HG02885 (cell line): ENCODE measurements at regions not wholly inside any gene's neighbourhood (a gene's known extent, or its start where the extent isn't known, plus 50 kb on each side); places are given as distances from the start of the nearest gene placed in this dataset.
"Not testable (repeated sequence)": the region's sequence is repeated elsewhere in the genome, so short reads cannot be mapped to it uniquely, and the experiment has no call there.

Experiments used
- ATAC-seq: cut with Tn5 transposase; IDR thresholded peaks from one replicate; pipeline ENCODE4 v1.9.1; 2021; ENCODE audit warnings: mild to moderate bottlenecking; ENCODE audit not compliant: unreplicated experiment, poor library complexity

DNA sequence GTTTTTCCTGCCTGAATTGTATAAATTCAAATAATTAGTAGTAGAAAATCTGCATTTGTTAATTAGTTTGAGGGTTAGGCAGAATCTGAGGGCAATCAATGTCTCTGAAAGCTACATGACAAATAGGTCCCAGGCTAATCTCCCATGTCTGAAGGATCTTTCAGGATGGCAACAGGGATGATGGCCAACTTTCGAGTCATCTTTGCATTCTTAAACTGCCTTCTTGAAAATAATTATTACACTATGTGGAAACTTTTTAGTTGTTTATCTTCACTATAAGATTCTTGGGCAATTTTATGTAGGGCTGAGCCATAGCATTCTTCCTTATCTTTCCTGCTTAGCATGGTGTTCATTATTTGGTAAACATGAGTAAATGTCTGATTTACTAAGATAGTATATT, 490.3 kb upstream of the EPHA5 start:
- no peak for ATAC-seq

DNA sequence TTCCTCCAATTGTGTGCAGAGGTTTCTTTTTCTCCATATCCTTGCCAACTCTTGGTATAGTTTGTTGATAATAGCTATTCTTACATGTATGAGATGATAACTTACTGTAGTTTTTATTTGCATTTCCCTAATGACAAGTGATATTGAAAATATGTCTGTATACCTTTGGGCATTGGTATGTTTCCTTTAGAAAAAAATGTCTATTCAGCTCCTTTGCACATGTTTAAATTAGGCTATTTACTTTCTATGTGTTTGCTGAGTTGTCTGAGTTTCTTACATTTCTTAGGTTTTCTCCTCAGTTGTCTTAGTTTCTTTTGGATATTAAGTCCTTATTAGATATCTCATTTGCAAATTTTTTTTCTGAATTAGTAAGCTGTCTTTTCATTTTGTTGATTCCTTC, 487.3 kb upstream of the EPHA5 start:
- no peak for ATAC-seq

DNA sequence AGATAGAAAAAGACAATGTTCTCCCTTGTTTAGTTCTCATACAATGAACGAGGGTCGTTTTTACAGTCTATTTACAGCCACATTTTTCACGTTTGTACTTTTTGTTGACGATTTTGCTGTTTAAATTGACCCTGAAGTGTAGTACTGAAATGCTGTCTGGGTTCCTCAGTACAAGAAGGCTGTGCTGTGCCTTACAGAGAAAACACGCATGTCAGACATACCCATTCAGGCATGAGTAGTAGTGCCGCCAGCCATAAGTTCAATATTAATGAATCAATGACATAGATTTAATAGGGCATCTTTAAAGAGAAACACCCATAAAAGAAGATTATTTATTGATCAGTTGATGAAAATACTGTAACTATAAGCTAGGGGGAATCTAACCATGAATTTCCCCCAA, 459.8 kb upstream of the EPHA5 start:
- no peak for ATAC-seq

DNA sequence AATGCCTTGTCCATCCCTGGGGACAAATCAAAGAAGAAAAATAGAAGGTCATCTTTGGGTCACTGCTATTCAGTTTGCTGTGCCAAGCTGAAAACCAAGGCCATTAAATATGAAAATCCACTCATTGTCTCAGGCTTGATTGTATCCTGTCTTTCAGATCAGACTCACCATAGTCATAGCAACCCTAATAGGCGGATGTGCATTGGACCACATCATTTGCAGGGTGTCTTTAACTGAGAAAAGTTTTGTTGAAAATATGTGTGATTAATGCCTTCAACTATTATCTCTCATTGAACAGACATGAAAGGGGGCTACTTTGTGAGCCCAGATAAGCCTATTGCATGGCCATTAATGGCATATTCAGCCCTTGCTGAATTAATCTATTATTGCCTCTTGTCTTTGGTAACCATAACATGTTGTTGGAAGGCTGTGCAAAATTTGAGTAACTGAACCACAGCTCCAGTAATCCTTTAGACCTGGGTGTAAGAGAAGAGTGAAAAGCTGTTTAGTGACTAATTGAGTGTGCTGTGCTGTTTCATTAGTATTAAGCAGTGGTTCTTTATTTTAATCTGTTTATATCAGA, 453.6 kb upstream of the EPHA5 start:
- no peak for ATAC-seq

DNA sequence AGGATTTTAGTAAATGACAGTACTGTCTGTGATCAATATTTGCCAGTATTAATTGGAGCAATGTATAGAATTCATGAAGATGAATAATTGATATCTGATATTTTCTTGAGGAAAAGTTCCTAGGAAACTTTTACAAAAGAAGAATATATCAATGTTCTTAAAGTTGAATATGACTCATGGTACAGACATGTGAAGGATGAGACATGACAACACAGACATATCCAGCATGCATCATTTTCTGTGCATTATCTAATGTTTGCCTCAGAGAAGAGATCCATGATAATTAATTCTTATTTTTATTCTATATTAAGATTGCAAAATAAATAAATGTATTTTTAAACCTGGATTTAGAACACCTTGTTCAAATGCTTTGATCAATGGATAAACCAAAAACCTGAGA, 452.9 kb upstream of the EPHA5 start:
- no peak for ATAC-seq

DNA sequence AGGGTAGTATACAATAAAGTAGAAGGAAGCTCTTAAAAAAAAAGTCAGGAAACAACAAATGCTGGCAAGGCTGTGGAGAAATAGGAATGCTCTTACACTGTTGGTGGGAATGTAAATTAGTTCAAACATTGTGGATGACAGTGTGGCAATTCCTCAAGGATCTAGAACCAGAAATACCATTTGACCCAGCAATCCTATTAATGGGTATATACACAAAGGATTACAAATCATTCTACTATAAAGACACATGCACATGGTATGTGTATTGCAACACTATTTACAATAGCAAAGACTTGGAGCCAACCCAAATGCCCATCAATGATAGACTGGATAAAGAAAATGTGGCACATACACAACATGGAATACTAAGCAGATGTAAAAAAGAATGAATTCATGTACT, 444.9 kb upstream of the EPHA5 start:
- not testable (repeated sequence) for ATAC-seq

DNA sequence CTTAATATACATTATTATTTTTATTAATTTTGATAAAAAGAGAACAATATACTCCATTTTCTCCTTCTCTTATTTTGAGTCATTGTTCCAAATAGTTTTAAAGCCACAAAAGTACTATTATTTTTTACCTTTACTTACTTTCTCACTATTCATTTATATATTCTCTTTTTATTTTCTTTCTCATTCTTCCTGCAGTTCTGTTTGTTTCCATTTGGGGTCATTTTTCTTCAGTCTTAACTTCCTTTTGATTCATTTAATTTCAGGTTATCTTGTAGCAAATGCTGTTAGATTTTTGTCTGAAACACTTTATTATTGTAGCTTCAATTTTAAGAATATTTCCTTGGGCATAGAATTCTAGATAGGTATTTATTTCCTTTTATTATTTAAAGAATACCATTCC, 438.6 kb upstream of the EPHA5 start:
- no peak for ATAC-seq

DNA sequence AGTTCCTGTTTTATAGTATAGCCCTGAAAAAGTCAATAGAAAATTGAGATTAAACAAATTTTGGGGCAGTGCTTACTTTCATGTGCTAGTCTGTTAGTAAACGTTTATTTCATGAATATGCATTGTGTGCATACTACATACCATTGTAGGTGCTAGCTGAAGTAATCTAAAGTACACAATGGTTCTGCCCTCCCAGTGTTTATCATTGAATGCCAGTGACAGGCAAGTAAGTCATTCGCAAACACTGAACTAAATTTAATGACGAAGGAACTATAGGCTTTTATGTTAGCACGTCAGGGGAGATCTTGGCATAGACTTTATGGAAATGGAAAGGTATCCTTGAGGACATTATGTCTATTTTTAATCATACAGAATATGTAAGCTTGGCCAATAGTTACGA, 426.9 kb upstream of the EPHA5 start:
- ATAC-seq: no peak

DNA sequence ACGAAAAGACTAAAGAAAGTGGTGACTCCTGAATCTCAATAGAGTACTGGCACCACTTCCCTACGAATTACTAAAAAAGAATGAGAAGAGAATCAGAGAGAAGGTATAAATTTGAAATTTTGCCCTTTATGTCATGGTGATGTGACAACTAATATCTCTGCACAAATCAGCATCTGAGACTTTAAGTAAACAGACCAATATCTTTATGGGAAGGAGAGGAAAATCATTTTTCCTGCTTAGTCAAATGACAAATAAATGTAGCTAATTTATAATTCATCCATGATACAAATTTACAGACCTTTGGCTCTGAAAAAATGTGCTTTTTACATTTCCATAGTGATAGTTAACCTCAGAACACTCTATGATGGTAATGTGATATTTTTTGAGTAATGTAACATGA, 424.8 kb upstream of the EPHA5 start:
- ATAC-seq: no peak

DNA sequence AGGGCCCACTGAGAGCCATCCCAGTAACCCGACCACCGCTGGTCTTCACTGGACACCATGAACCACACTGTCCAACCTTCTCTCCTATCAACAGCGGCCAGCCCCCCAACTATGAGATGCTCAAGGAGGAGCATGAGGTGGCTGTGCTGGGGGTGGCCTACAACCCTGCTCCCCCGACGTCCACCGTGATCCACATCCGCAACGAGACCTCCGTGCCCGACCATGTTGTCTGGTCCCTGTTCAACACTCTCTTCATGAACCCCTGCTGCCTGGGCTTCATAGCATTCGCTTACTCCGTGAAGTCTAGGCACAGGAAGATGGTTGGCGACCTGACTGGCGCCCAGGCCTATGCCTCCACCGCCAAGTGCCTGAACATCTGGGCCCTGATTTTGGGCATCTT, 423.8 kb upstream of the EPHA5 start:
- ATAC-seq: no peak

DNA sequence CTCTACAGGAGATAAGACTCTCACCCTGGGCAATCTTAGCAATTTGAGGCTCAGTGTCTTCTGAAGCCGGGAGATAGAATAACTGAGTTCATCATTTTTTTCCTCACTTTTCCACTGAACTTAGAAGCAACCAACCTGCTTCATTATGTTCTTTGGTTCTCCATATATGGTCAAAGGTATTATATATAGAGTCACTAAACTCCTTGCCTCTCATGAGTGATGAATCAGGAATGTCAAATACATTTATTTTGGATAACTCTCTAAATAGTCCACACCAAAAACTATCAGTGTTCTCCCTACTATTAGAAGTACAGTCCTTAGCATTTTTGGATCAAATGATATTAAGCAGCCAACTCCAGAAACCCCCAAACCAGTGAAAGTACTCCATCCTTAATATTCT, 421.5 kb upstream of the EPHA5 start:
- no peak for ATAC-seq

DNA sequence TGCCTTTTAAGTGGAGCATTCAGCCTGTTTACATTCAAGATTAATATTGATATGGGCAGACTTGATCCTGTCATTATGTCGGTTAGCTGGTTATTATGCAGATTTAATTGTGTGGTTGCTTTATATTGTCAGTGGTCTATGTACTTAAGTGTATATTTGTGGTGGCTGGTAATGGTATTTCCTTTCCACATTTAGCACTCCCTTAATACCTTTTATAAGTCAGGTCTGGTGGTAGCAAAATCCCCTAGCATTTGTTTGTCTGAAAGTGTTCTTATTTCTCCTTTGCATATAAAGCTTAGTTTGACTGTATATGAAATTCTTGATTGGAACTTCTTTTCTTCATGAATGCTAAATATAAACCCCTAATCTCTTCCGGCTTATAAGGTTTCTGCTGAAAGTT, 403.7 kb upstream of the EPHA5 start:
- no peak for ATAC-seq

DNA sequence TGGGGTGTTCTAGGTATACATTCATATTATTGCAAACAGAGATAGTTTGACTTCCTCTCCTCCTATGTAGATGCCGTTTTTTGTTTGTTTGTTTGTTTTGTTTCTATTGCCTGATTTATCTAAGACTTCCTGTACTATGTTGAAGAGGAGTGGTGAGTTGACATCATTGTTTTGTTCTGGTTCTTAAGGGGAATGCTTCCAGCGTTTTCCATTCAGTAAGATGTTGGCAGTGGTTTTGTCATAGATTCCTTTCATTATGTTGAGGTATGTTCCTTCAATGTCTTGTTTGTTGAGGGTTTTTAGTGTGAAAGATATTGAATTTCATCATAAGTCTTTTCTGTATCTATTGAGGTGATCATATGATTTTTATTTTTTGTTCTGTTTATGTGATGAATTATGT, 401.6 kb upstream of the EPHA5 start:
- ATAC-seq: no peak

DNA sequence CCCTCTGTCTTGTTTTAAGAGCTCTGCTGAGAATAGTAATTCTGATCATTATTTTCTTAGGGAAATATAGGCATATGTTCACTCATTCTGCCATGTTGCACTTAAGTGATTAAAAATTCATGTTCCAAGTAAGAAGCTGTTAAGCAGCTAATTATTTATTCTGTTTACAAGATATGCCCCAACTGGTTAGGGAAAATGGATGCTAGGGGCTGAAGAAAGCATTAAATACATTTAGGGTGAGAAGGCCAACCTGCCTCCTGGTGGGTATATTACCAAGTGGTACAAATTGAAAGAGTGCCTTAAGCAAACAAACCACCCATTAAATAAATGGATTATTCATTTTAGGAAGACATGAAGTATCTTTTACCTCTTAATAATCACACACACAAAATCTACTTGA, 392.6 kb upstream of the EPHA5 start:
- ATAC-seq: no peak

DNA sequence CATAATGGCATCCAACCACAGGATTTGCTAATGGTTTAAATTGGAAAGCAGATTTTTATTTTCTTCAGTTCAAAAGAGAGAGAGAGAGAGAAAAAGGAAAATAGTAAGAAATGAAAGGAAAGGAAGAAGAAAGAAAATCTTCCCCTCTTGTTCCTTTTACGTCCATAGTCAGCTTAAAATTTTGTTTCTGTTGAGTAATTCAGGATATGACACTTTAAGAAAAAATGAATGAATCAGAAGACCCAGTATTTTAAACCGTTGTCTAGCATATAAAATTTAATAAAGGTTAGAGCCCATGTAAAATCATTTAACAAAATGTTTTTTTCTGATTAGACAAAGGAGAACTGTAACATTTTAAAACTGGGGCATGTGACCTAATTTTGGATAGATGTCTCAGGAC, 391.8 kb upstream of the EPHA5 start:
- no peak for ATAC-seq

DNA sequence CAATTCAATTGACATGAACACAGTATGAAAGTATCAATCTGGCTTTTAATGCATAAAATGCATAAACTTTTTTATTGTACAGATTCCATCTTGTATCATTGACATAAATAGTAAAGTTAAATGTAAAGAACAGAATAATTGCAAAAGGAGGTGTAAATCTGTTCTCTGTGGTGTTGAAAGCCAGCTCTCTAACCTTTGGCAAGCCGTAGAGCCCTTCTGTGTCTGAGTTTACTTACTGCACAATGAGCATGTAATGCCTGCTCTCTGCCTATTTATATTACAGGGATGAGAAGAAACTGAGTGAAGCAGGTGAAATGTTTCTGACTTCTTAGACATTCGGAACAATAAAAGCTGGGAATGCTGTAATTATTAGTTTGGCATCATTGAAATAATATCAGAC, 389.3 kb upstream of the EPHA5 start:
- ATAC-seq: no peak

DNA sequence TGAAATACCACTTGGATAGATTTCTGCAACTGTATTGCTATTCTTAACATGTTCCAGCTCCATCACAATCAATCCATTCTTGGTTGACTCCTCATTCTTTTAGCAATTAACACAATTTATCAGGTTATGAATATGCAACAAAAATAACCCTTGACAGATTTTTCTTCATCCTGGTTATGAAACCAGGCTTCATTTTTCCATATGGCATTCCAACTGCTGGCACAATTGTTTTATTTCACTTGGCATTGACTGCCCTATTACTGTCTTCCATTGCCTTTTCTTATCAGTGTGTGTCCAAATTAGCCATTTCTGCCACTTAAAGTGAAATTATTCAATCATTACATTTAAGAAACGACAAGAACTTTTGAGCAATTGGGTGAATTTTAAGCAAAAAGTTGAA, 388.8 kb upstream of the EPHA5 start:
- ATAC-seq: no peak

DNA sequence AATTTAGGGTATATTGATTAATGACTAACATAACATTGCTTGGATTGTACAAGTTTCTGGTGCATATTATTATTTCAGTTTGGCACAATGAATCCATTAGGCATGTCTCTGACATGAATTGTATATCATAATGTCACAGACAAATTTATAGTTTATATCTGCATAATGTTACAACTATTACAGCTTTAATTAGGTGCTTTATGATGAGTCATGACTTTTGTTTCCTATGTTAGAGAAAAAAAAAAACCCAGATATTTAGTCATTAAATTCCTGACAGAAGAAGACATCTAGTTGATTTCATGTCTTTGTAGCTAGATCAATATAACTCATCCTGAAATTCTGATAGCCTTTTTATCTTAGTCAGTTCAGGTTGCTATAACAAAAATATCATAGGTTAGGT, 385.7 kb upstream of the EPHA5 start:
- no peak for ATAC-seq

DNA sequence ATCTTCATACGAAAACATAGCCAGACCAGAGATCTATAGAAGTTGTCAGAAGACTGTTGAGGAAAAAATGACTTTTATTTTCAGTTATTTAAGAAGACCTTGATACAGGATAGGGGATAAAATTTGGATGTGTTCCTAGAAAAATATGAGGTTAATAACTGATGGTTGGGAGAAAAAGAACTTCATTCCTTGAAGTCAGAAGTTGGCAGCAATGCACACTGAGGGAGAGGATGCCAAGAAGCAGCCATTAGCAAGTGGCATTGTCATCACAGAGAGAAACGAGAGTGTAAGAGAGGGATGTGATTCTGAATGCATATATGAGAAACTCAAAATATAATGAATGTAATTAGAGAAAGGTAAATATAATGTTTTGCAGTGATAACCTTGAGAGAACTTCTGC, 382.1 kb upstream of the EPHA5 start:
- no peak for ATAC-seq

DNA sequence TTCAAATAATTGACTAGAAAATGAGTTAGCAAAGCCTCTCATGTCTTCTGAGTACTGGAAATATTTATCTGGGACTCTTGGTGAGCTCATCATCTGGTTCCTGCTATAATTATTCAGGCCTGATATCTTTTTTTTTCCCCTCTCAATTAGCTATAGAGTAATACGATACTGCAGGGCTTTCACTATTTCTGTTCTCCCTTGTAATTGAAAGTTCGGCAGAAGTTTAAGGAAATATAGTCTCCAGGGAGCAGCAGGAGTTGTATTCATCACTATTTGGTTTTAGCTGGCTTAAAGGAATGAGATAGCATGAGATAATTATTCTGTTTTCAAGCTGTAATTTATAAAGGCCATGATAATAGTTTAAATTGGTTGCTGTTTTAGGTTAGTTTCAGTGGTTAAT, 378.6 kb upstream of the EPHA5 start:
- no peak for ATAC-seq

DNA sequence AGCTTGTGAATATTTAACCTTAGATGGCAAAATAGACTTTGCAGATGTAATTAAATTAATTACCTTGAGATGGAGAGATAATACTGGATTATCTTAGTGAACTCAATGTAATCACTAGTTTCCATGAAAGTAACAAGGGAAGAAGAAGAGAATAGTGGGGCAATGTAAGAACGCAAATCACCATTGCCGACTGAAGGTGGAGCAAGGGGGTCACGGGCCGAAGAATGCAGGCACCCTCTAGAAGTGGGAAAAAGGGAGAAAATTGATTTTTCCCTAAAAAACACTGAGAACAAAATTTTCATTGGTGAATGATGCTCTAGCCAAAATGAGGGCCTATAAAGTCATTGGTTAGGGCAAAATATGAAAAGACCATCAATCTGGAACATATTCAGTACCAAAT, 375.6 kb upstream of the EPHA5 start:
- no peak for ATAC-seq

DNA sequence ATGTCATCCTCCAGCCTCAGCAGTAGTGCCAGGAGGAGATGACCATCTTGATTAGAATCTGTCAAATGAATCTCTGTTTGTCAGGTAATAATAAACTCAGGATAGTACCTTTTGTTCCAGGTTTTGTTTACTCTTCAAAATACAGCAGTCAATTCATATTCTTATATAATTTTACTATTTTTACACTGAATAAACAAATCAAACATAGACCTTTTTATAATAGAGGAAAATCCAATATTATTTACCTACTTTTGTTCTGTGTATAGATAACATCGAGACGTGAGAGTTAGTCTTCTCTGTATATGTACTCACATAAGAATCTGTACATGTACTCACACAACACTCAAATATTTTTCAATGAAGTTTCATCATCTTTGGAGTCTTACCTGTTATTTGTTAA, 365.4 kb upstream of the EPHA5 start:
- ATAC-seq: no peak

DNA sequence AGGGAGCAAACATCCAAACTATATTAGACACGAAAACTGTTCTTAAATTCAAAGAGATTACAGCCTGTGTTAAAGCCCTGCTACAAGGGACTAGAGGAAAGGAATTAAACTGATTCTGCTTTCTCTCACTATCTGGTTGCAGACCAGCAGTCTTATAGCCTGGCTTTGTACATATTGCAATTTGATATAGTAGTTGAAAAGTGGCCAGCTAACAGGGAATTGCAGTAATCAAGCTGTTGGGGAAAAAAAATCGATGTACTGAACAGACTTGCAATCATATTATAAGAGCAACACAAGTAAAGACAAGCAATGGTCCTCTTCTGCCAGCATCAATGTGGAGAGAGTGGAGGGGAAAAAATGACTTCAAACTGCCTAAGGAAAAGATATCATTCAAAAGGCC, 364.4 kb upstream of the EPHA5 start:
- ATAC-seq: no peak
